AG04449 (cell line): ENCODE measurements at regions not wholly inside any gene's neighbourhood (a gene's known extent, or its start where the extent isn't known, plus 50 kb on each side); places are given as distances from the start of the nearest gene placed in this dataset.

Experiments used
- CTCF ChIA-PET: fragments of 350-600 bp; formaldehyde crosslinking; extraction: SDS; loops from one replicate; lab custom pipeline; 2021; ENCODE audit warnings: antibody characterized with exemption; lab: Yijun Ruan, JAX
- POLR2A ChIA-PET: fragments of 400-600, 350-600 bp; formaldehyde crosslinking; extraction: SDS; loops from one replicate; lab custom pipeline; 2020; ENCODE audit warnings: antibody characterized with exemption, inconsistent platforms; lab: Yijun Ruan, JAX
- DNase-seq: peaks from one replicate; pipeline ENCODE4 v3.0.0-alpha.2; 2010; ENCODE audit warnings: low read depth, low spot score
- H3K4me3 ChIP-seq: 2 replicates; pipeline ENCODE4 v1.5.1; 2011; ENCODE audit warnings: low read depth, mild to moderate bottlenecking, control low read depth, low read length
- TF ChIP-seq, protein P1 (sequence below): IDR thresholded peaks from one replicate; pipeline ENCODE4 v1.5.1; 2011; ENCODE audit warnings: mild to moderate bottlenecking, moderate library complexity, low read length, control low read depth, inconsistent platforms; ENCODE audit not compliant: insufficient read depth; ENCODE audit errors: missing control alignments

- no peak overlapping the region for H3K4me3 ChIP-seq
- TF ChIP-seq, protein P1, sequence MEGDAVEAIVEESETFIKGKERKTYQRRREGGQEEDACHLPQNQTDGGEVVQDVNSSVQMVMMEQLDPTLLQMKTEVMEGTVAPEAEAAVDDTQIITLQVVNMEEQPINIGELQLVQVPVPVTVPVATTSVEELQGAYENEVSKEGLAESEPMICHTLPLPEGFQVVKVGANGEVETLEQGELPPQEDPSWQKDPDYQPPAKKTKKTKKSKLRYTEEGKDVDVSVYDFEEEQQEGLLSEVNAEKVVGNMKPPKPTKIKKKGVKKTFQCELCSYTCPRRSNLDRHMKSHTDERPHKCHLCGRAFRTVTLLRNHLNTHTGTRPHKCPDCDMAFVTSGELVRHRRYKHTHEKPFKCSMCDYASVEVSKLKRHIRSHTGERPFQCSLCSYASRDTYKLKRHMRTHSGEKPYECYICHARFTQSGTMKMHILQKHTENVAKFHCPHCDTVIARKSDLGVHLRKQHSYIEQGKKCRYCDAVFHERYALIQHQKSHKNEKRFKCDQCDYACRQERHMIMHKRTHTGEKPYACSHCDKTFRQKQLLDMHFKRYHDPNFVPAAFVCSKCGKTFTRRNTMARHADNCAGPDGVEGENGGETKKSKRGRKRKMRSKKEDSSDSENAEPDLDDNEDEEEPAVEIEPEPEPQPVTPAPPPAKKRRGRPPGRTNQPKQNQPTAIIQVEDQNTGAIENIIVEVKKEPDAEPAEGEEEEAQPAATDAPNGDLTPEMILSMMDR = no peak
- POLR2A ChIA-PET = no interaction called here
- CTCF ChIA-PET = no interaction called here
- DNase-seq = no peak
Observed at GRCh38 chr6:166806217-166806838, 150.0 kb downstream of the RNASET2 start.

GRCh38 chr6:166803471-166803870 is 152.9 kb downstream of the RNASET2 start:
- TF ChIP-seq, protein P1 = no peak
- POLR2A ChIA-PET = no interaction called here
- CTCF ChIA-PET = interaction anchor here (1.6 to 1.7 kb wide), 2 partner anchors 16 to 25 kb away, joined by 3 to 5 read pairs; no protein-coding TSS in a partner anchor
- no peak for DNase-seq
- no peak overlapping the region for H3K4me3 ChIP-seq

GRCh38 chr6:166802401-166802800 is 153.9 kb downstream of the RNASET2 start:
- no peak for DNase-seq
- TF ChIP-seq, protein P1 = no peak
- H3K4me3 ChIP-seq = no peak overlapping the region
- CTCF ChIA-PET = interaction anchor here (1.7 kb wide), 1 partner anchor 15 kb away, joined by 5 read pairs; no protein-coding TSS in a partner anchor
- POLR2A ChIA-PET = interaction anchor here (0.6 kb wide), 1 partner anchor 19 kb away, joined by 3 read pairs; no protein-coding TSS in a partner anchor

DNA sequence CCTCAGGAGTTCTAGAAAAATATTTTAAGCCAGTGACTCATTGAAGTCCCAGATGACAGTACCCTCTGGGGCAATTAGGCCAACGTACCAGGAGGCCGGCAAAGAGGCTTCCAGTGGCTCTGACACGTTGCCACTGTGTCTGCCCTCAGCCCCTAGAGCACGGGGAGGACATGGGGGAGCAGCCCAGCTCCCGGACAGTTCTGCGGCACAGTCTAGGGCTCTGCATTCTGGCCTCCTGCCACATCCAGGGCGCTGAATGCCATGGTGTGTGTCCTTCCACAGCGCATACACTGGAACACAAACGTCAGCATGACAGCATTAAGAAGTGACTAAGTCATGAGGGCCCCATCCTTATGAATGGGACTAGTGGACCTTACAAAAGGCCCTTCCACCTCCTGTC is 156.2 kb downstream of the RNASET2 start:
- no peak overlapping the region for H3K4me3 ChIP-seq
- ChIA-PET CTCF (interaction anchor here (1.0 kb wide), 1 partner anchor 25 kb away, joined by 4 read pairs; no protein-coding TSS in a partner anchor), POLR2A (no interaction called here)
- TF ChIP-seq, protein P1 = no peak
- no peak for DNase-seq

- ChIA-PET CTCF (interaction anchor here (0.9 to 2.1 kb wide), 2 partner anchors 11 to 24 kb away, joined by 3 to 9 read pairs; no protein-coding TSS in a partner anchor), POLR2A (no interaction called here)
- no peak for DNase-seq
- TF ChIP-seq, protein P1 = no peak
- H3K4me3 ChIP-seq = no peak overlapping the region
Observed at GRCh38 chr6:166798652-166799051, 157.7 kb downstream of the RNASET2 start.

GRCh38 chr6:166796610-166797009 is 159.7 kb downstream of the RNASET2 start:
- POLR2A ChIA-PET = no interaction called here
- CTCF ChIA-PET = no interaction called here
- DNase-seq = no peak
- TF ChIP-seq, protein P1 = no peak
- H3K4me3 ChIP-seq = no peak overlapping the region
